Astrocyte of the cerebellum (primary cell): ENCODE measurements at regions not wholly inside any gene's neighbourhood (a gene's known extent, or its start where the extent isn't known, plus 50 kb on each side); places are given as distances from the start of the nearest gene placed in this dataset.

Source experiments
- DNase-seq: peaks from one replicate; pipeline ENCODE4 v3.0.0-alpha.2; 2011; ENCODE audit warnings: low read depth
- H3K4me3 ChIP-seq: 2 replicates; pipeline ENCODE4 v1.5.1; 2011; ENCODE audit warnings: mild to moderate bottlenecking, low read depth, low read length, moderate library complexity
- in situ Hi-C: cut with HindIII; loops from 2 replicates; pipeline ENCODE4 v1.10.0; 2017; ENCODE audit warnings: low sequenced_read_pairs
- TF ChIP-seq, protein P1 (sequence below): IDR thresholded peaks from 2 replicates; pipeline ENCODE4 v1.5.1; 2012; ENCODE audit warnings: low read length, low read depth, moderate library complexity, mild to moderate bottlenecking; ENCODE audit errors: missing control alignments

DNA sequence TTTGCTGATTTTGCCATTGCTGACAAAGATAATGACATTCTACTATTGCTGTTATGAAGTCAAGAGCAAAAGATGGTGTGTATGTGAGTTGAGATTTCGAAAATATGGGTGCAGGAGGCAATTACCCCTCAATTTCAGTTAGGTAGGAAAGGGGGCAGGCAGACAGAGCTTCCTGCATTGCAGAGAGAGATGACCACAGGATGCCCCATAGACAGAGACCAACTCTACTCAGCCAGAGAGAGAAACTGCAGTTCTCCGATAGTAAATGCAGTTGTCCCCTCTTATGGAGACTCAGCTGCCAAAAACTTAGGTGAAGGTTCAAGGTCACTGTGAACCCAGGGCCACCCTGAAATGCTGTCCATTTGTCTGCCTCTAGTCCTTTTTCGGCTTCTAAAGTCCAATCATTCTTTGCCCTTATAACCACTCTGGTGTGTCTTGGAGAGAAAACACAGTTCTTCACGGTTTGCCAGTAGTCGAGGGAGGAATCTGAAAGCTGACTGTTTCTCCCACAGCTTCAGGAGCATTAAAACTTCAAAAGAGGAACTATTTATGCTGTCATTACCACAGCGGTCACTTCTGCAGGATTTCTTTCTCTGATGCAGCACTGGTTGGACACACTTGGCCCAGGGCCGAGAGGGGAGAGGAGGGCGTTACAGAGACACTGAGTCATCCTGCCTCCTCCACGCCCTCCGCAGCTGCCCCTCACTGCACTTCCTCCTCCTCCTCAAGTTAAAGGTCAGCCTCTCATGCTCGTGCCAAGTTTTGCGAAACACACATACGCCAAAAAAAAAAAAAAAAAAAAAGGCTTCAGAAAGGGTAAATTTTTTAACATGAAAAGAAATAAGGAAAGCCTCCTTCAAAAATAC lies 264.3 kb downstream of the FOXO1 start:
- peak; percentile 91 for DNase-seq
- in situ Hi-C loops: no loop called here
- no peak overlapping the region for H3K4me3 ChIP-seq
- TF ChIP-seq, protein P1, sequence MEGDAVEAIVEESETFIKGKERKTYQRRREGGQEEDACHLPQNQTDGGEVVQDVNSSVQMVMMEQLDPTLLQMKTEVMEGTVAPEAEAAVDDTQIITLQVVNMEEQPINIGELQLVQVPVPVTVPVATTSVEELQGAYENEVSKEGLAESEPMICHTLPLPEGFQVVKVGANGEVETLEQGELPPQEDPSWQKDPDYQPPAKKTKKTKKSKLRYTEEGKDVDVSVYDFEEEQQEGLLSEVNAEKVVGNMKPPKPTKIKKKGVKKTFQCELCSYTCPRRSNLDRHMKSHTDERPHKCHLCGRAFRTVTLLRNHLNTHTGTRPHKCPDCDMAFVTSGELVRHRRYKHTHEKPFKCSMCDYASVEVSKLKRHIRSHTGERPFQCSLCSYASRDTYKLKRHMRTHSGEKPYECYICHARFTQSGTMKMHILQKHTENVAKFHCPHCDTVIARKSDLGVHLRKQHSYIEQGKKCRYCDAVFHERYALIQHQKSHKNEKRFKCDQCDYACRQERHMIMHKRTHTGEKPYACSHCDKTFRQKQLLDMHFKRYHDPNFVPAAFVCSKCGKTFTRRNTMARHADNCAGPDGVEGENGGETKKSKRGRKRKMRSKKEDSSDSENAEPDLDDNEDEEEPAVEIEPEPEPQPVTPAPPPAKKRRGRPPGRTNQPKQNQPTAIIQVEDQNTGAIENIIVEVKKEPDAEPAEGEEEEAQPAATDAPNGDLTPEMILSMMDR: no peak

DNA sequence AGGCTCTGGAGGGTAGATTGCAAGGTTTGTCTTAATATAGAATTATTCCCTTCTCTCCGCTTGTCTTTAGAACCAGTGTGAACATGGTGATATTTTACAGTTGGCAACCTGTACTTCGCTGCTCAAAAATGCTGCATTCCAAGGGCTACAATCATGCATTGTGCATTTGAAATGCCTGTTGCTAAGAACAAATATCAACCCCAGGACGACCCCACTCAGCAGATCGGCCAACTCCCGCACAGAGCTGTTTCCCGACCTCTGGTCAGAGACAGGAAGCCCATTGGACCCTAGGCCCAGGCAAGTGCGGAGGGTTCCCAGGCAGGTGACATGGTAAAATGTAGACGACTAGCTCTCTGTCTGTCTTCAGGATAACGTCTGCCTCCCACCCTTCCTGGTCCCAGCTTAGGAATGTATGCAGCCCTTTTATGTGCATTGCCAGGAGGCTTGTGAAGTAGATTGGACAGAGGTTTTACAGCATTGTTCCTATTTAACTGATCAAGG lies 263.5 kb downstream of the FOXO1 start:
- TF ChIP-seq, protein P1: no peak
- peak; percentile 70 for DNase-seq
- in situ Hi-C loops: no loop called here
- H3K4me3 ChIP-seq: no peak overlapping the region

DNA sequence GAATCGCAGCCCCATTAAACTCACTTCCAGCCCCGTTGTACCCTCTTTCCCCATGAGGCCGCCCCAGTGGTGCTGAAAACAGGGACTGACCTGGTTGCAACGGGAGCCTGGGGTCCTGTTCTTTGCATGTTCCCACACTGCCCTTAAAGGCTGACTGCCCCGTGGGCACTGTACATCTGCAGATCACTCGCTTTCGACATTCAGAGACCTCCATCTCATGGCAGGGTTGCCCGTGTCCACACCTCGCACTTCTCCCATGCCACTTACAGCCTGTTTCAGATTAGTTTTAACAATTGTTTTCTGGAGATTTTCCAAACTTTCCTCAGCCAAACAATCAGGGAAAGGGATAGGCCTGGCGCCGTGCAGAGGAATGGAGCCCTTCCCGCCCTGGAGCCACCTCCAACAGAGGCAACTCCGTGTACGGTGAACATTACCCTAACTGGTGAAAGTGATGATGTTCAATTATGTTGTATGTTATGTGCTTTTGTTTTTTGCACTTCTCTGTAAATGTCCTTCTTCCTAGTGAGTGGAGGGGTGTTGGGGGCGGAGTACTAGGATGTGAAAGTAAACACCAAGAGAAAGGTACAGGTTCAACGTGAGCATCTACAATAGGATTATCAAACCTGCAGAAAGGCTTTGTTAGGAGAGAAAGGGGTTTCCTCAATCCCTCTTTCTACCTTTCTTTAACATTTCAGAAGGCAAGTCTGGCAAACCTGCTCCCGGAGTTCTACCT lies 262.8 kb downstream of the FOXO1 start:
- DNase-seq: no peak
- in situ Hi-C loops: no loop called here
- H3K4me3 ChIP-seq: no peak overlapping the region
- TF ChIP-seq, protein P1: no peak

DNA sequence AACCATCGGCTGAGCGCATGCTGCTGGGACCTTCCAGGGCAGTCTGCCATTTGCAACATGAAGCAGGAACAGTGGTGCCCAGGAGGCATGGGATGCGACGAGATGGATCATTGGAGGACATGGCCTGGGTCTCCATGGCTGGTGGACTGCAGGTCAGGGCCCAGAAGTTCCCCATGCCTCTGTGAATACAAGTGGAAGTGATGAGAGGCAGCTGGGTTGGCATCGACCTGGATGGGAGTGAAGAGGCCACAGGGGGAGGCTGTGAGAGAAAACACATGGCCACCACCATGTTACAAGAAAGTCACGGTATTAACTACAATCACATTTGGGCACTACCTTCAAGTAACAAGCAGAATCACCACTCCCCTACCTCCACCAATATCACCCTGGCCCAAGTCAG lies 262.0 kb downstream of the FOXO1 start:
- no peak for DNase-seq
- in situ Hi-C loops: no loop called here
- TF ChIP-seq, protein P1: no peak
- no peak overlapping the region for H3K4me3 ChIP-seq

DNA sequence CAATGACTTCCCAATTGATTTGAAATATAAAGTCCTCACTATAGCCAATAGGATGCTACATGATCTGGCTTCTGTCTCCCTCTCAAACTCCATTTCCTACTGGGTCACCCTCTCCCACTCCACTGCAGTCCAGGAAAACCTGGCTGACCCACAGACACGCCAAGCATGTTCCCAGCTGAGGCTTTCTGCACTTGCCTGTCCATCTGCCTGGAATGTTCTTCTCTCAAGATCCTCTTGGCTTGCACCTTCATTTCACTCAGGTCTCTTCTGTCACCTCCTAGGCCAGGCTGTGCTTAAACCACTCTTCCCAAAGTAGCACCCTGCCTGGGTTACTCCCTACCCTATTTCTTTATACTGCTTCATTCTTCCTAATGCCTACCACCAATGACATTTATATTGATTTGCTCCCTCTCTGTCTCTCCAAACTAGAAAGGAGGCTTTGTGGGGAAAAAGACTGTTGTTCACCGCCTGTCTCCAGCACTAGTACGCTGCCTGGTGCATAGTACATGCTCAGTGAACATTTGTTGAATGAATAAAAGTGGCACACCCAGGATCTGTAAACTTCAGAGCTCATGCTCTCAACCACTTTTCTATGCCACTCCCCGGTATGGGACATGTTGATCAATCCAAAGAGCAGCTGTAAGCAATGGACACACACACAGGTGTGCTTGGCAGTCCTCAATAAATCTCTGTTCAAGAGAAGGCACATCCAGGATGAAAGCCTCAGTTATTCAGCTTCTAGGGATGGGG lies 261.3 kb downstream of the FOXO1 start:
- DNase-seq: no peak
- in situ Hi-C loops: no loop called here
- H3K4me3 ChIP-seq: no peak overlapping the region
- TF ChIP-seq, protein P1: no peak
